NCI-H1694 treated with DMSO at 0.1 percent for 48 hours (cell line): ENCODE measurements at regions not wholly inside any gene's neighbourhood (a gene's known extent, or its start where the extent isn't known, plus 50 kb on each side); places are given as distances from the start of the nearest gene placed in this dataset.
"Not testable (repeated sequence)": the region's sequence is repeated elsewhere in the genome, so short reads cannot be mapped to it uniquely, and the experiment has no call there.

Experiments used
- DNase-seq: peaks from one replicate; lab custom pipeline; 2025; lab: John Stamatoyannopoulos, UW

DNA sequence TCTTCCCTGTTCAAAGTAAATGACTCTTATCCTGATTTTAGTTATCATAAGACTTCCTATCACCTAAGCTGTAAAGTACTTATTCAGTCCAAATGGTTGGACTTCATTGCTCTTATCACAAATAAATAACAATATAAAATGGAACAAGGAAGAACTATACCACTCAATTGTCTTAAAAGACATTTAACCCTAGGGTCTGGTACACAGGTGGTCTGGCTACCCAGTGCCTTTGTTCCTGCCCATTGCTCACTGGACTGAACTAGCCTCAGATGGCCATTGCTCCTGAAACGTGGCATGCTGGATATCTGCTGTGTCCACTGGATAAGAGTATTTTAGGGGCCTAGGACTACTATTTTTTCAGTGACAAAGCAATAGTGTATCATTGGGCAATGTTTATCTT, 574.3 kb upstream of the CA10 start:
- no peak for DNase-seq

DNA sequence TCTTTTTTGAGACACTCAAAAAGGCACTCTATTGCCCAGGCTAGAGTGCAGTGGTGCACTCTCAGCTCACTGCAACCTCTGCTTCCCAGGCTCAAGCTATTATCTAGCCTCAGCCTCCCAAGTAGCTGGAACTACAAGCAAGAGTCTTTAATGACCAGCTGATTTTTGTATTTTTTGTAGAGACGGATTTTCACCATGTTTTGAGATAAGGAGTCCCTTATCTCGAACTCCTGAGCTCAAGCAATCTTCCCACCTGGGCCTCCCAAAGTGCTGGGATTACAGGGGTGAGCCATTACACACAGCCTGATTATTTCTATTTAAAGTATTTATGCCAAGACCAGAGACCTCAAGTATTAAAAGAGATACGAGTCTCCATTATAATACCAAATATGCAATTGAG, 566.1 kb upstream of the CA10 start:
- DNase-seq = no peak

DNA sequence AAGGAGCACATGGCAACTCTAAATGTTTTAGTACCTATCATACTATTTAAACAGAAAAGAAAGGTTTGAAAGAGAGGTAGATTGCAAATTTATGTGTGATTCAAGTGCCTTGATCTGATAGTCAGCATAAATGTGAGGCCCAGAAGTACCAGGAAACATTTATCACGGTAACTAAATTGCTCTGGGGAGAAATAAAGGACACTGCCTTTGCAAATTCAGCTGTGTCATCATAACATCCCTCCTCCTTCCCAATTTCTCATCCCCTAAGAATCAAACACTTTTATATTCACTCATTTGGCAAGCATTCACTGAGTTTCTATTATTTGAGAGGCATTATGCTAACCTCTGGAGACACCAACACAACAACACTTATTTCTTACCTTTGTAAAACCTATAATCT, 563.4 kb upstream of the CA10 start:
- DNase-seq = no peak

DNA sequence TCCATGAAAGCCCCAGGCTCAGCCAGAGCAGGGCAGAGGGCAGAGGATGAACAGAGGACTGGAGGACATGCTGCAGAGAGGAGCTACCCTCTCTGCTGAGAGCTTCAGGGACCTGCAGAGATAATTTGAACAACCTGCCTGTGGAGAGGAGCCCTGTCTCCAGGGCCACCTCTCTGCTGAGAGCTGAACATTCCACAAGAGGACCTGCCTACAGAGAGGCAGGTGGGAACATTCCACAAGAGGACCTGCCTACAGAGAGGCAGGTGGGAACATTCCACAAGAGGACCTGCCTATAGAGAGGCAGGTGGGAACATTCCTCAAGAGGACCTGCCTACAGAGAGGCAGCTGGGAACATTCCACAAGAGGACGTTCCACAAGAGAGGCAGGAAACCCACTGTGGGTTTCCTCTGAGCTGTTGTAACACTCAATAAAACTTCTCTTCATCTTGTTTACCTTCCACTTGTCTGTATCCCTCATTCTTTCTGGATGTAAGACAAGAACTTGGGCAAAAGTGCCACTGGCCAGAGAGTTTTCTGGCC, 551.9 kb upstream of the CA10 start:
- no peak for DNase-seq

DNA sequence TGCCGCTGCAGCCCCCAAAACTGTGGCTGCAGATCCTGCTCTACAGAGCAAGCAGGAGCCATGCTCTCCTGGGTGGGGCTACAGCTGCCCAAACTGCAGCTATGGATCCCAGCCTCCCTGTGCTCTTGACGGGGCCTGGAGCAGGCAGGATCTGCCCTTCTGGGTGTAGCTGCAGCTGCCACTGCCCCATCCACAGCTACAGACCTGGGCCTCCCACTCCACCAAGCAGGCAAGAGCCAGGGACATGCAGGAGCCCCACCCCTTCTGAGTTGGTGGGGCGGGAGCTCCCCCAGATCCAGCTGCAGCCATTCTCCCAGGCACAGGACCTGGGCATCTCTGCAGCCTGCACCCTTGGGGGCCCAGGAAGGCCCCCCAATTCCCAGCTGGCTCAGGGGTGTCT, 551.2 kb upstream of the CA10 start:
- DNase-seq = no peak

DNA sequence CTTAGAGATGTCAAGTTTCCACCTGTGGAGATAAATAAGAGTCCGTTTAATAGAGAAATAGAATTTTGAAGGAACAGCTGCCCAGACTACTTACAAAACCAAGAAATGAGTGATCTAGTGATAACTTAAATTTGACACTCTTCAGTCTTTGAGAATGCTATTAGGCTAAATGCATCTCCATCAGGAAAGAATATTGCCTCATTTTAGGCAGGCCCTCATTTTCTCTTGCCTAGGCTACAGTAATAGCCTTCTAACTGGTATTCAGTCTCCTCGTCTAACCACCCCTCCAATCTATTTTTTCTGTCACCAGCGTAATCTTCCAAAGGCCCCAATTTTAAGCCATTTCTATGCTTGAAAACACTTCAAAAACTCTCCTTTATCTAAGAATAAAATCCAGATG, 537.8 kb upstream of the CA10 start:
- no peak for DNase-seq

DNA sequence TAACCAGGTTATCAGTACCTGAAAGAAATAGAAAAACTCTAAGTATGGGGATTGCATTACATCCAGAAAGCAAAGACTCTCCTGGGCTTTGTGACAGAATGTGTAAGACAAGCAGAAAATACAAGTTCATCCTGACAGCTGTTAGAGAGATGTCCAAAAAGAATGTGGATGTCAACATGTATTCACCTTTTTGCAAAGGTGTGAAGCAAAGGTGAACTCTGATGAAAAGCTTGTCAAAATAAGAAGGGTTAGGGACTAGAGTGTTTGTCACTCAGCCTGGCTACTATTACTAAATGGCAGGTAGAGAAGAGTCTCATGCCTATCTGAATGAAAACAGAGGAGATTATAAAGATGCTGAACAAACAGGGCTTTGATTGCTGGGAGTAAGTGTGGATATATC, 527.6 kb upstream of the CA10 start:
- DNase-seq = no peak

DNA sequence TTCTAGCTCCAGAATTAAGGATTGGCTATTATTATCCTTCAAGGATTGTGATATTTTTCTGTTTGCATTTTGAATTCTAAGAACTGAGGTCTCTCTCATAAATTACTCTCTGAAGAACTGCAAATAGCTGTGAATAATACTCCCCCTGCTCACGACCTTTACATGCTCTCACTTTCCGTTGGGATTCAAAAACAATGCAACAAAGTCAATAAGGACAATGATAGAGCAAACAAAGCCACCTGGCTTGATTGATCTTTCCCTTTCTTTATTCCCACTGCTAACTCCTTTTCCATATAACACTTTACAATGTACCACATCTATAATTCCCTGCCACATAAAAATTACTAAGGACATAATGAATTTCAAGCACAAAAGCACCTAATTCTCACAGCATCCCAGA, 523.0 kb upstream of the CA10 start:
- DNase-seq = no peak

DNA sequence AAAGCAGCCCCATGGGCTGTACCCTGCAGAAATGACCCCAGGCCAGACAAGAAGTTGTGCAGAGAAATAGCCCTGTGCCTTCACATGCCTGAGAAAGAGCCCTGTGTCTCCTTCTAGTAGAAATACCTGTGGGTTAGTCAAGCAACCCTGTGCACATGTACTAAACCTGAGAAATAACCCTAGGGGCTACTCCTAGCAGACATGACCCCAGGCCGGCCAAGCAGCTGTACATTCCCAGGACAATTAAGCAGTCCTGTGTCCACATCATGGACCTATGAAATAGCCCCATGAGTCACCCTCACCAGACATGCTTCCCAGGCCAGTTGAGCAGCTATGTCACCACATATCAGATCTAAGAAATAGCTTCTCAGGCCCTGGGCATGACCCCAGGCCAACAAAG, 519.7 kb upstream of the CA10 start:
- no peak for DNase-seq

DNA sequence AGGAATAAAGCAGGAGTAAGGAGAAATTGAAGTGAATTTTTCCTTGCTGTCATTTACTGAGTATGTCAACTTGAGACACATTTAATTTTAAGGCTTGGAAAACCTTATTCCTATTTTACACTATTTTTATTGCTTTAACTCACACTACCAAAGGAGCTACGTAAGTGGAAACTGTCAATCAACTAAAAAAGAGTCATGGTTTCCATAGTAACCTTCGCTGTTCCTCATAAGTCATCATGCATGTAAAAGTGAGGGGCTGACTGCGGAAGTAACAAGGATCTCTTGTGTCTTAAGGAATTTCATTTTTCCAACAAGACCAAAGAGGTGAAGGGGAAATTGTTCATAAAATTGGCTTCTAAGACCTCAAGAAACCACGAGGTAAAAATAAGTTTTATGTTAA, 516.2 kb upstream of the CA10 start:
- DNase-seq = no peak

DNA sequence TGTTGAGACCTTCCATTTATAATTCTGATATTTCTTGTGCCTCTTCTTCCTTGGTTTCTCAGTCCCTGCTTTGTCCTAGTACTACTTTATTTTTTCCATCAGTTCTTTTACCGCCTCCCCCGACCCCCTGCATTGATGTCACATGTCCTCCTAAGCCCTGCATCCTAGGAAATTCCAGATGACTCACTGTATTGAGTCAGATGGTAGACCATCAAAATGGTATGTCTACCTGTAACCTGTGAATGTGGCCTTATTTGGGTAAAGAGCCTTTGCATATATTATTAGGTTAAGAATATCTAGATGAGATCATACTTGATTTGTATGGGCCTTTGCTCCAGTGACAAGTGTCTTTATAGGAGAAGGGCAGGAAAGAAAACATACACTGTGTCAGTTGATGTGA, 515.3 kb upstream of the CA10 start:
- no peak for DNase-seq

DNA sequence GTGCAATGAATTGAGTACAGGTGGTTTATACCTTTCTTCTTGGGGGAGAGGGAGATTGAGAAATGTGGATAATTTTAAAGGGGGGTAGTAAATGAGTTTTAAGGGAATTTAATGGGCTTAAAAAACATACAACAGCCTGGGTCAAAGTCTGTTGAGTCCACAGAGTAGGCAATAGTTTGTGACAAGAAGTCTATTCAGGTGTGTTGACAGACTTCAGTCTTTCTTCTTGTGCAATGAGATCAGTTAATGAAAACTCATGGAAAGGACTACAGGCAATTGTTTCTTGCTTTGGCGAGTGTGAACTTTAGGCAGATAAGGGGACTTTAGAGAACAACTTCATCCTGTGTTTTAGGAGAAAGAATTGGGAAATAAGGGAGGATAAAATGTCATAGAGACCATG, 507.8 kb upstream of the CA10 start:
- DNase-seq = no peak

DNA sequence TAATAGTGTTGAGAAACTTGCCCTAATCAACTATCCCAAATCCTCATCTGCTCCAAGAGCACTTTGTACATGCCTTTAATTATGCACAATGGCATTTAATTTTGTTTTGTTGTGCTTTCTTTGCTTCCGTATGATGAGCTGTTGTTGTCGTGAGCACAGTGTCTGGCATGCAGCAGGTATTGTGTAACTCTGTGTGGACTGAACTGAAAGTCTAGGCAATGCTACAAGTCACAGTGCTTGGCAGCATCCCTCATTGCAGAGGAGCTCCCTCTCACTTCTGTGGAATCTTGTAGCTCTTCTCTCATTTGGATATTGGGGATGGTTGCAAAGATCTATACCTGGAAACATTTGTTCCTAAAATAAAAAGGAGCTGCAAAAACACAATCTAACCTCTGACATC, 502.2 kb upstream of the CA10 start:
- DNase-seq = no peak

DNA sequence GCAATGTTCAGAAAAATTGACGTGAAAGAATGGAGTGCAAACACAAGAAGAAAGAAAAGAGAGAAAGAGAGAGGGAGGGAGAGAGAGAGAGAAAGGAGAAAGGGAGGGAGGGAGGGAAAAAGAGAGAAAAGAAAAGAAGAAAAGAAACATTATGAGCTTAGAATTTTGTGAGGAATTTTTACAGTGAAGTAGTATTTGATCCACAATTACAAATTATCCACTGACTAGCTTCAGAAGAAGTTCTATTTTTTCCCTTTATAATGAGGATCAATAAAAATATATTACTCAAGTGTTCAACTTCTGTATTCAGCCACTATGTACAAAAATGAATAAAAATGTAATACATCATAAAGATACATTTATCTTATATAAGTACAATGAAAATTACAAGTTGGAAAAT, 494.5 kb upstream of the CA10 start:
- DNase-seq = no peak

DNA sequence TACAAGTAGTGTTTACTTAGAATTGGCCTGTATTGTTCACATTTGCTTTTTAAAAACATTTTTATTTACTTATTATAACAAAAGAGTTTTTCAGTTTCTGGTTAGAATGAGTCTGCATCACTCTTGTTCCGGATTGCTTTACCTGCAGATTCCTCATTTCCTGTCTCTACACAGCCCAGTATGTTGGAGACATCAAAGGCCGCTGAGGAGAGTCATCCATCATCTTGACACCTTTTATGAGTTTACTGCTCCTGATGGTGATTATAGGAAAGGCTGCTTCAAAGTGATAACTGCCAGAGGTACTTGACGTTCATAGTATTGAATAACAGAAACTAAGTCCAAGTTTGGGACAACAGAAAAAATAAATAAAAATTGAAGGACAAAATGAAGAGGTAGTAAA, 490.5 kb upstream of the CA10 start:
- DNase-seq = no peak

DNA sequence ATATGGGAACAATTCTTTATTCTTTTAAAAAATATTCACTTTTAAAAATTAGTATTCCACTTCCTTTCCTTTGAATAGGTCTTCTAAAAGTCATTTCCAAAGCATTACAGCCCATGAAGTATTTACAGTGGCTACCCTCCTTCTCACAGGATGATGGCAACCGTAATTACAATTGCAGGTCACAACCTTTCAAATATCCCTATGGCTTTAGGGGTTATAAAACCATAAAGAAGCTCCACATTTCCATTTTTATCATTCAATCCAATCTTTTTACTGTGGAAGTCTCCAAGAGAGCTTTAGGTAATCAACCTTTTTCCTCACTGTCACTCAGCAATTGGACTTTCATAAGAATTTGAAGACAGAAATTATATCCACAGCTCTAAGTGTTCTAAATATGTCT, 488.9 kb upstream of the CA10 start:
- DNase-seq = no peak

DNA sequence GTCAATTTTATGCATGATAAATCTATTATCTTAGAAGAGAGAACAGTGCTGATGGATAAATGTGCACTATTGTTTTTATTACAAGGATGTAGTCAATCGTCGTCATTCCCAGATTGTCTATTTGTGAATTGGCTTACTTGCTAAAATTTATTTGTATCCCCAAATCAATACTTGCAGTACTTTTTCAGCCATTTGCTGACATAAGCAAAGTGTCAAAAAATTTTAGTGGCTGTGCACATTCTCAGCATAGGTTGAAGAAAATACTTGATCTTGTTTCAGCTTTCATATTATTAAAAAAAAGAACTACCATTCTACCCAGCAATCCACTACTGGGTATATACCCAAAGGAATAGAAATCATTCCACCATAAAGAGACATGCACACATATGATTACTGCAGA, 477.9 kb upstream of the CA10 start:
- DNase-seq = no peak

DNA sequence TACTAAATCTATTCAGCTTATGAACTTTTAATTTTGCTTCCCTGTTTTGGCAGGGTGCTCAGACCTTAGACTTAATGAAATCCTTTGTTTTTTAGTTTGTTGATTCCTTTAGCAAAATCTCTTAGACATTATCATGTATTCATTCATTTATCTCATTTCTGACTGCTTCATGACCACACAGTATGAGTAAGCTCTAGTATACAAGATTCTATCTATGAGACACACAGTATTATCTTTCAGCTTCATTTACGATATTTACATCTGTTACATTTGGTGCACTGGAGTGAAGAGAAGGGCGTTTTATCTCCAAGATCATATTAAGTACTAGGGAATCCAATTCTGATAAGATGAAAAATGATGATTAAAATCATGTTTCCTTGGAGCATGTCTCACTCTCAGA, 448.1 kb upstream of the CA10 start:
- DNase-seq = no peak

DNA sequence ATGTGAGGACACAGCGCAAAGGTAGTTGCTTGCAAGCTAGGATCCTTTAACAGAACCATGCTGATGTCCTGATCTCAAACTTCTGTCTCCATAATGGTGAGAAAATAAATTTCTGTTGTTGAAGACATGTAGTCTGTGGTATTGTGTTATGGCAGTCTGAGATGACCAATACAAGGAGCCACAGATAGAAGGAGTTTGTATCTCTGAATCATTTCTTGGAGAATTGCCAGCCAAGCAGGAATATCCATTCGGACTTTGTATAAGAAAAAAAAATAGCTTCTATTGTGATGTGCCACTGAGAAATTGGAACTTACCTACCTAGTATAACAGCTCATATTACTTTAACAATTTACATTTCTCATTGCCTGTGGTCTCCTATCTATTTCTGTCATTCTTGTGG, 447.6 kb upstream of the CA10 start:
- no peak for DNase-seq

DNA sequence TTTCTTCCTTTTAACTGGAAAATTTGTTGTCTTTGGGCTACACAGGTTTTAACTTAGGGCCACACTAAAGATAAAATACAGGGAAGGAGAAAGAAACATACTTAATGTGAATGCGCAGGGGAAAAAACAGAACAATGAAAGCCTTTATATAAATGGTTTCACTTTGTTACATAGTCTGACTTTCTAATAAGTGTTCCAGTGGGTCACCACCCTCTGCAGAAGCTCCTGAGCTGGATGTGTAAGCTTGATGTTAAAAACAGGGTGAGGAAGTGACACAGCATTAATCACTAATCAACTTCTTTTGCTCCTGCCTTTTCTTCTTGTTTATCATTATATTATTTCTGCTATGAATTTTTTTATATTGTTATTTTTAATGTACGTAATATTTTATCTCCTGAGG, 445.6 kb upstream of the CA10 start:
- no peak for DNase-seq

DNA sequence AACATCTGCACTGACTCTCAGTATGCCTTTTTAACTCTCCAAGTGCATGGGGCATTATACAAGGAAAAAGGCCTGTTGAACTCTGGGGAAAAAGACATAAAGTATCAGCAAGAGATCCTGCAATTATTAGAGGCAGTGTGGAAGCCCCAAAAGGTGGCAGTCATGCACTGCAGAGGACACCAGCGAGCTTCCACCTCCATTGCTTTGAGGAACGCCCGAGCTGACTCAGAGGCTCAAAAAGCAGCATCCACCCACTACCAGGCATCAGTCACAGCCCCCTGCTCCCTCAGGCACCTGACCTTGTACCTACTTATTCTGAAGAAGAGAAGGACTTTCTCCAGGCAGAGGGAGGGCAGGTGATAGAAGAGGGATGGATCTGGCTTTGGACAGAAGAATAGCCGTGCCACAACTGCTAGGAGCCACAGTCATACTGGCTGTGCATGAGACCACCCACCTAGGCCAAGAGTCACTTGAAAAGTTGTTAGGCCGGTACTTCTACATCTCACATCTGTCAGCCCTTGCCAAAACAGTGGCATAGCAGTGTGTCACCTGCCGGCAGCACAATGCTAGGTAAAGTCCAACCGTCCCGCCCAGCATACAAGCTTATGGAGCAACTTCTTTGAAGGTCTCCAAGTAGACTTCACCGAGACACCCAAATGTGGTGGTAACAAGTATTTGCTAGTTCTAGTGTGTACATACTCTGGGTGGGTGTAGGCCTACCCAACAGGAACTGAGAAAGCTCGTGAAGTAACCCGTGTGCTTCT, 439.1 kb upstream of the CA10 start:
- DNase-seq = not testable (repeated sequence)

DNA sequence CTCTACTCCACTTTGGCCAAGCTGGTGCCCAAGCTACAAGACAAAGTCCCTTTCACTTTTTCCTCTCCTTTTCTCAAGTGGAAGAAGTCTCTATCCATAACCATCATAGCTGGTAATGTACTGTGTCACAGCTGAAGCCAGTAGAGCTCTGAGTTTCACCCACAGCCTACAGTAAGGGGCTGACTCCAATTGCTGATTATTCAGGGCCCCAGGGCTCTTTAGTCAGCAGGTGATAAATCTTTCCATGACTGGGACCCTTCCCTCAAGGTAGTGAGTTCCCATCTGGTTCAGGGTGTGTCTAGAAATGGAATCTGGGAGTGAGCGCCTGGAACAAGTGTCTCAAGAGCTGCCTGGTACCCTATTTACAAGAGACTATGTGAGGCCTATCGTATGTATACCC, 436.0 kb upstream of the CA10 start:
- DNase-seq = no peak

DNA sequence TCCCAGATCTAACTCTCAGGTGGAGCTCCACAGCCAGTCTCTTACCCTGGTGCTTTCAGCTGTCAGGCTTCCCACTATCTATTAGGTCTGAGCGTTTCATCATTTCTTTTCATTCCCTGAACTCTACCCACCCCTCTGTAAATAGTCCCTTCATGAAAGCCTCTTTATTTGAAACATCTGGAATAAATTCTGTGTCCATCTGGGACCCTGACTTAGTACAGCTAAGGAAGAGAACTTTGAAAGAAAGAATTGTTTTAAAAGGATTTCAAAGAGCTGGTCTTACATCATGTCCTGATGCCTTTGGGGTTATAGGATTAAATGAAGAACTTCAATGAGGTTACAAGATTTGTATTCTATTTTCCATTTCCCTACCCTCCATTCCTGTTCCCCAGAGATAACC, 388.5 kb upstream of the CA10 start:
- no peak for DNase-seq

DNA sequence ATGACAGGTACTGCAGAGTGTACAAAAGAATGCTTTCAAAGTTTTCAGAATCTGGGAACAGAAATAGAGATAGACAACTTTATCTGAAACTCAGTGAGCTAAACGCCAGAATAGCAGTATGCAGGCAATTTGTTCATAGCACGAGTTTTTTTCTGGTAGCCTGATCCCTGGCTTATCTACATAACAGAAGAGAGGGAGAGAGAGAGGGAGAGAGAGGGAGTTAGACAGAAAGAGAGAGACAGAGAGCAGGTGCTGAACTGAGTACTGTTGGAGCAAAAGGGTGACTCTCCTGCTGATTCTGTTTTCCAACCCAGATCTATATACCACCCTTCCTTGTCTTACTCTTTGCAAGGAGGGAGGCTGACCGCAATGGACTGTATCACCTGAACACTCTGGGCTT, 388.0 kb upstream of the CA10 start:
- no peak for DNase-seq
